ENCODE measurements at regions not wholly inside any gene's neighbourhood (a gene's known extent, or its start where the extent isn't known, plus 50 kb on each side); places are given as distances from the start of the nearest gene placed in this dataset.

DNA sequence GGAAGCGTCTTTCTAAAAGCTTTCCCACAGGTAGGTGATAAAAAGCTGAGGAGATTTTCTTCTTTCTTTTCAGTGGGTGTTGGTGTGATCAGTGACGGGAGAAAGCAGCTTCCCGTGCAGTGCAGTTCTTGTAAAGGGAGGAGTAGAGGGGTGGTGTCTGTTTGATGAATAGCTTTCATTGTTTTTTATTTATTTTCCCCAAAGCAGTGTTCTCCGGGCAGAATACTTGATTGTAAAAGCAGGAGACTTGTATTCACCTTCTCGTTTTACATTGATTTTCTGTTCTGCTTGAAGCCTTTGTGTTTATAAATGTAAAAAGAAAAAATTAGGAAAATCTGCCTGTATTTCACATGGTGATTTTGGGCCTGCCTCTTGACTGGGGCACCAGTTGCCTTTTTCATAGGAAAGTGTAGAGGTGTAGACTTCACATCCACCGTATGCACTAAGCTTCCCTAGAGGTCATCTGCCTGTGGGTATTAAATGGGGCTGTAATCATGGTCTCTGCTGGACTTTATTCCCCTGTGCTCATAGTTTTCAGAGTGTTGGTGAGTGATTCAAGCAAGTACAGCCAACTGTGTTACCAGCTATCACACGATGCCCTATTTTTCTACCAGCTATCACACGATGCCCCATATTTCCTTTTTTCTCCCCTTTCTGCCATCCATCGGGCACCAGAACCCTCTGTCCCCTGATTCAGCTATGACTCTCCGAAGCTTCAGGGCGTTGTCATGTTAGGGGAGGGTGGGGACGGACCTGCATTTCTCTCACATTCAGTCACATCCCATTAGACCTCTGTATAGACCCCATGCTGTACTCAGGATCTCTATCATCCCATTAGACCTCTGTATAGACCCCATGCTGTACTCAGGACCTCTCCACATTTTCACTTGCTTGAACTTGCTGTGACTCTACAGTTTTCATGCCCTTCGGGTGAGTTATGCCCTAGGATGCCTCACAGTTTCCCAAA, 526.5 kb downstream of the TRIML1 start:
- TF ChIP-seq, protein P1, sequence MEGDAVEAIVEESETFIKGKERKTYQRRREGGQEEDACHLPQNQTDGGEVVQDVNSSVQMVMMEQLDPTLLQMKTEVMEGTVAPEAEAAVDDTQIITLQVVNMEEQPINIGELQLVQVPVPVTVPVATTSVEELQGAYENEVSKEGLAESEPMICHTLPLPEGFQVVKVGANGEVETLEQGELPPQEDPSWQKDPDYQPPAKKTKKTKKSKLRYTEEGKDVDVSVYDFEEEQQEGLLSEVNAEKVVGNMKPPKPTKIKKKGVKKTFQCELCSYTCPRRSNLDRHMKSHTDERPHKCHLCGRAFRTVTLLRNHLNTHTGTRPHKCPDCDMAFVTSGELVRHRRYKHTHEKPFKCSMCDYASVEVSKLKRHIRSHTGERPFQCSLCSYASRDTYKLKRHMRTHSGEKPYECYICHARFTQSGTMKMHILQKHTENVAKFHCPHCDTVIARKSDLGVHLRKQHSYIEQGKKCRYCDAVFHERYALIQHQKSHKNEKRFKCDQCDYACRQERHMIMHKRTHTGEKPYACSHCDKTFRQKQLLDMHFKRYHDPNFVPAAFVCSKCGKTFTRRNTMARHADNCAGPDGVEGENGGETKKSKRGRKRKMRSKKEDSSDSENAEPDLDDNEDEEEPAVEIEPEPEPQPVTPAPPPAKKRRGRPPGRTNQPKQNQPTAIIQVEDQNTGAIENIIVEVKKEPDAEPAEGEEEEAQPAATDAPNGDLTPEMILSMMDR (IDR thresholded peaks at IDR 0.05) = no peak
- no peak for TF ChIP-seq POLR2AphosphoS5 (IDR thresholded peaks at IDR 0.05)
